ENCODE measurements at regions not wholly inside any gene's neighbourhood (a gene's known extent, or its start where the extent isn't known, plus 50 kb on each side); places are given as distances from the start of the nearest gene placed in this dataset.

- H2AFZ ChIP-seq = peak overlapping the region; percentile 2
- TF ChIP-seq CTCF (IDR thresholded peaks at IDR 0.05) = no peak
- H3K4me1 ChIP-seq = peaks cover 23% of the 10 kb centered on the region
- H3K9me3 ChIP-seq (ENCODE audit: control insufficient read depth, low read length) = no peaks in the 10 kb centered on the region
- no peak overlapping the region for H3K9ac ChIP-seq
- H3K4me2 ChIP-seq (ENCODE audit: low read length) = no peak overlapping the region
- H3K4me3 ChIP-seq (ENCODE audit: low read depth, low read length) = no peak overlapping the region
- no peaks in the 10 kb centered on the region for H3K79me2 ChIP-seq
- no peaks in the 10 kb centered on the region for H3K27me3 ChIP-seq (ENCODE audit: control insufficient read depth, insufficient read depth, low read length)
- no peak overlapping the region for H3K27ac ChIP-seq
- H3K36me3 ChIP-seq (ENCODE audit: control insufficient read depth, insufficient read depth, low read length) = no peaks in the 10 kb centered on the region
Measured at GRCh38 chr6:21847711-21848480, 254.3 kb downstream of the SOX4 start.

GRCh38 chr6:21850691-21851090 lies 257.1 kb downstream of the SOX4 start:
- Histone ChIP-seq H3K79me2 (no peaks in the 10 kb centered on the region), H3K4me3 (ENCODE audit: low read depth, low read length) (no peak overlapping the region), H3K4me1 (peaks cover 15% of the 10 kb centered on the region), H3K27me3 (ENCODE audit: control insufficient read depth, insufficient read depth, low read length) (no peaks in the 10 kb centered on the region), H3K36me3 (ENCODE audit: control insufficient read depth, insufficient read depth, low read length) (no peaks in the 10 kb centered on the region), H3K4me2 (ENCODE audit: low read length) (no peak overlapping the region), H3K27ac (no peak overlapping the region), H2AFZ (no peak overlapping the region), H3K9ac (no peak overlapping the region), H3K9me3 (ENCODE audit: control insufficient read depth, low read length) (no peaks in the 10 kb centered on the region)
- no peak for TF ChIP-seq CTCF (IDR thresholded peaks at IDR 0.05)

- Histone ChIP-seq H3K36me3 (ENCODE audit: control insufficient read depth, insufficient read depth, low read length) (no peaks in the 10 kb centered on the region), H2AFZ (no peak overlapping the region), H3K79me2 (no peaks in the 10 kb centered on the region), H3K27me3 (ENCODE audit: control insufficient read depth, insufficient read depth, low read length) (no peaks in the 10 kb centered on the region), H3K27ac (no peak overlapping the region), H3K4me1 (no peaks in the 10 kb centered on the region), H3K9me3 (ENCODE audit: control insufficient read depth, low read length) (no peaks in the 10 kb centered on the region), H3K4me3 (ENCODE audit: low read depth, low read length) (no peak overlapping the region), H3K4me2 (ENCODE audit: low read length) (no peak overlapping the region), H3K9ac (no peak overlapping the region)
- no peak for TF ChIP-seq CTCF (IDR thresholded peaks at IDR 0.05)
Measured at GRCh38 chr6:21855811-21856455, 262.4 kb downstream of the SOX4 start.

GRCh38 chr6:21856456-21856825 lies 262.9 kb downstream of the SOX4 start:
- no peaks in the 10 kb centered on the region for H3K4me1 ChIP-seq
- no peaks in the 10 kb centered on the region for H3K9me3 ChIP-seq (ENCODE audit: control insufficient read depth, low read length)
- no peak for TF ChIP-seq CTCF (IDR thresholded peaks at IDR 0.05)
- no peaks in the 10 kb centered on the region for H3K27me3 ChIP-seq (ENCODE audit: control insufficient read depth, insufficient read depth, low read length)
- no peaks in the 10 kb centered on the region for H3K36me3 ChIP-seq (ENCODE audit: control insufficient read depth, insufficient read depth, low read length)
- H3K4me2 ChIP-seq (ENCODE audit: low read length) = no peak overlapping the region
- no peak overlapping the region for H3K4me3 ChIP-seq (ENCODE audit: low read depth, low read length)
- H3K9ac ChIP-seq = no peak overlapping the region
- no peak overlapping the region for H2AFZ ChIP-seq
- no peaks in the 10 kb centered on the region for H3K79me2 ChIP-seq
- no peak overlapping the region for H3K27ac ChIP-seq
